Cardiac muscle cell (in vitro differentiated cells and primary cell): ENCODE measurements at regions not wholly inside any gene's neighbourhood (a gene's known extent, or its start where the extent isn't known, plus 50 kb on each side); places are given as distances from the start of the nearest gene placed in this dataset.
A peak's percentile ranks its signal among the peaks of the same experiment; 100 is the strongest.

Experiments
- DNase-seq, 2 donors: peaks; one replicate each; pipeline versions ENCODE4 v3.0.0 to v3.0.0-alpha.2; 2010 to 2017; ENCODE audit warnings: low read depth in 1 of 2, low spot score in 1 of 2
- H3K27ac ChIP-seq: fragments of 200-600 bp; sonication (generic); 2 replicates; pipeline ENCODE4 v1.5.1; 2016
- H3K27me3 ChIP-seq: fragments of 200-600 bp; sonication (generic); 2 replicates; pipeline ENCODE4 v1.6.0; 2016; ENCODE audit warnings: control low read depth
- H3K36me3 ChIP-seq: fragments of 200-600 bp; sonication (generic); 2 replicates; pipeline ENCODE4 v1.5.1; 2016; ENCODE audit warnings: control low read depth
- H3K4me1 ChIP-seq: fragments of 200-600 bp; sonication (generic); 2 replicates; pipeline ENCODE4 v1.8.1; 2017; ENCODE audit warnings: low read depth, mild to moderate bottlenecking, mixed run types
- H3K4me3 ChIP-seq: fragments of 200-600 bp; sonication (generic); 2 replicates; pipeline ENCODE4 v1.5.1; 2016; ENCODE audit warnings: mild to moderate bottlenecking
- H3K9me3 ChIP-seq: fragments of 200-600 bp; sonication (generic); 2 replicates; pipeline ENCODE4 v1.5.1; 2017; ENCODE audit warnings: low read depth, mild to moderate bottlenecking, control low read depth
- CTCF ChIP-seq: IDR thresholded peaks from 2 replicates; pipeline ENCODE4 v1.5.1; 2012; ENCODE audit warnings: low read depth, mild to moderate bottlenecking, low read length

DNA sequence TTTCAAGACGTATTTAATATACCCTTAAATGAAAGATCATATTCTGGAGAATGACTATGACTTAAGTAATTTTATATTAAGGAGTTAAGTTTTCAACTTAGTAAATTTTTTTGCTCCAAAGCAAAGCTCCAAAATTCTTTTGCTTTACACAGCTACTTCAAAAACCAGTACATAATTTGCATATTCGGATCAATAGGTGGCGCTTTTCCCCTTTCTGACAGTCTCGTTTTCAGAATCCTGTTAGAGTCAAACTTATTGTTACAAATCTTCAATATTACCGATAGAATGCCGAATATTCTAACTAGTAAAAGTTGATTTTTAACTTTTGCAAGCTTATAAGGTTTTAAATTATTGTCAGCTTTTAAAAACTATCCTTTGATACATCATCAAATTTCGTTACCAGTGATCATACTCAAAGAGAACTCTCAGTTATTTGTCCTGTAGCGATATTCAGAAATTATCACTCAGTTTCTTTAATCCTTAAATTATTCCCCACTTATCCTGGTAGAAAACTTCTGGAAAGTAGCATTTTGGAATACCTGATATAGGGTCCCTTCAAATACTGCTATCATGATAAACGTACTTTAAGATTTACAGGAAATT is 852.7 kb upstream of the KLHL1 start:
- no peaks in the 10 kb centered on the region for H3K36me3 ChIP-seq
- H3K9me3 ChIP-seq, result no peaks in the 10 kb centered on the region
- H3K4me3 ChIP-seq, result no peak overlapping the region
- H3K4me1 ChIP-seq, result no peaks in the 10 kb centered on the region
- no peaks in the 10 kb centered on the region for H3K27me3 ChIP-seq
- H3K27ac ChIP-seq, result no peak overlapping the region
- TF ChIP-seq CTCF, result peak; percentile 67
- peak; percentile 48 to 50 for DNase-seq

- H3K36me3 ChIP-seq, result no peaks in the 10 kb centered on the region
- no peaks in the 10 kb centered on the region for H3K4me1 ChIP-seq
- peak in 1 of 2 donors; percentile 5 for DNase-seq
- no peaks in the 10 kb centered on the region for H3K27me3 ChIP-seq
- no peak overlapping the region for H3K27ac ChIP-seq
- no peaks in the 10 kb centered on the region for H3K9me3 ChIP-seq
- no peak for TF ChIP-seq CTCF
- no peak overlapping the region for H3K4me3 ChIP-seq
Measured at GRCh38 chr13:70959035-70959775, 851.0 kb upstream of the KLHL1 start.

DNA sequence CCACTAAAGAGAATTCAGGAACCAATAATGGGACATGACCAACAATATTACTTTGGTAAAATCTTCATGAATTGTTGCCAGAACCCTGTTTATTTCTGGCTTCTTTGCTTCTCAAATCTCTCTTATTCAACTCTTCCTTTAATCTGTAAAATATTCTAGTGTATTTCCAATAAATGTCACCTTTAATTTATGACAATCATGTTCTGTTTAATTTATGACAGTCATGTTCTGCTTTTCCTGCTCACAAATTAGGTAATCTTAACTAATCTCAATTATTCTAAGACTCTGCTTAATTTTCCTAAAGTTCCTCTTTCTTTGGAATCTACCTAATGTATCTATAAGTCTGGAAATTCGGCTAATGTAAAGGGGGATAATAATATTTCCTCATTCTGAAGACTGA is 847.6 kb upstream of the KLHL1 start:
- no peak for DNase-seq
- TF ChIP-seq CTCF, result no peak
- no peak overlapping the region for H3K4me3 ChIP-seq
- no peaks in the 10 kb centered on the region for H3K9me3 ChIP-seq
- no peak overlapping the region for H3K27ac ChIP-seq
- H3K4me1 ChIP-seq, result no peaks in the 10 kb centered on the region
- no peaks in the 10 kb centered on the region for H3K36me3 ChIP-seq
- H3K27me3 ChIP-seq, result no peaks in the 10 kb centered on the region

- DNase-seq, result no peak
- Histone ChIP-seq H3K9me3 (no peaks in the 10 kb centered on the region), H3K4me3 (no peak overlapping the region), H3K27me3 (no peaks in the 10 kb centered on the region), H3K4me1 (no peaks in the 10 kb centered on the region), H3K27ac (no peak overlapping the region), H3K36me3 (no peaks in the 10 kb centered on the region)
- TF ChIP-seq CTCF, result no peak
Measured at GRCh38 chr13:70950664-70951063, 842.4 kb upstream of the KLHL1 start.

GRCh38 chr13:70945506-70945905 is 837.3 kb upstream of the KLHL1 start:
- no peaks in the 10 kb centered on the region for H3K36me3 ChIP-seq

More at GRCh38 chr13:70945506-70945905, 837.3 kb upstream of the KLHL1 start:
- H3K9me3 ChIP-seq, result no peaks in the 10 kb centered on the region
- no peak for TF ChIP-seq CTCF
- no peaks in the 10 kb centered on the region for H3K4me1 ChIP-seq
- H3K4me3 ChIP-seq, result no peak overlapping the region
- no peak for DNase-seq
- H3K27ac ChIP-seq, result no peak overlapping the region
- H3K27me3 ChIP-seq, result no peaks in the 10 kb centered on the region
